Activated CD4-positive, alpha-beta T cell treated with anti-CD3 and anti-CD28 coated beads for 4 hours (primary cell): ENCODE measurements at regions not wholly inside any gene's neighbourhood (a gene's known extent, or its start where the extent isn't known, plus 50 kb on each side); places are given as distances from the start of the nearest gene placed in this dataset.

Experiments used
- DNase-seq, 2 donors: peaks; one replicate each; pipeline ENCODE4 v3.0.0-alpha.2; 2020

DNA sequence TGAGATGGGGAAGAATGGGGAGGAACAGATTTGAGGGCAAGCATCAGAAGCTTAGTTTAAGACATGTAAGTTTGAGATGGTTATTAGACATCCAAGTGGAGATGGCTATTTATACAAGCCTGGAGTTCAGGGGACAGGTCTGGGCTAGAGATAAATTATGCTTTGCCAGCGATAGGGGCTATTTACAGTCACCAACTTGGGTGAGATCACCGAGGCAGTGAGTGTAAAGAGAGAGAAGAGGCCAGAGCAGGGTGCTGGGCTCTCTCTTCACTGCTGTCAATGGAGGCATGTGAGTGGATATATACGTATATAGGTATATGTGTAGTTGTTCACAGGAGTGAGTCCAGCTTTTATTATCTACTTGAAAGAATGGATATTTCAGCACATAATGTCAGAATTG lies 81.0 kb downstream of the QPCT start:
- DNase-seq, result no peak

GRCh38 chr2:37427241-37427640 lies 82.8 kb downstream of the QPCT start:
- no peak for DNase-seq

- DNase-seq, result no peak
These were observed 91.9 kb downstream of the QPCT start for GRCh38 chr2:37436323-37436722.

DNA sequence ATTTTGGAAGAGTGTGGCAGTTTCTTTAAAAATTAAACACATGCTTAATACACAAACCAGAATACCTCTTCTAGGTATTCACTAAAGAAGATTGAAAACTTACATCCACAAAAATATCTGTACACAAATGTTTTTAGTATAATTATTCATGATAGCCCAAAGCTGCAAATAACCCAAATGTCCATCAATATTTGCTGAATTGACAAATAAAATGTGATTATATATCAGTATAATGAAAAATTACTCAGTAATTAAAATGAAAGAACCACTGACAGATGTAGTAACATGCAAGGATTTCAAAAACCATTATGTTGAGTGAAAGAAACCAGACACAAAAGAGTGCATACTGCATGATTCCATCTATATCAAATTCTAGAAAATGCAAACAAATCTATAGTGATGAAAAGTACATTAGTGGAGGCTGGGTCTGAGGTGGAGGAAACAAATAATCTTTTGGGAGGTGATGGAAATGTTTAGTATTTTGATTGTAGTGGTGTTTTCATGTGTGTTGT lies 94.8 kb downstream of the QPCT start:
- no peak for DNase-seq

DNA sequence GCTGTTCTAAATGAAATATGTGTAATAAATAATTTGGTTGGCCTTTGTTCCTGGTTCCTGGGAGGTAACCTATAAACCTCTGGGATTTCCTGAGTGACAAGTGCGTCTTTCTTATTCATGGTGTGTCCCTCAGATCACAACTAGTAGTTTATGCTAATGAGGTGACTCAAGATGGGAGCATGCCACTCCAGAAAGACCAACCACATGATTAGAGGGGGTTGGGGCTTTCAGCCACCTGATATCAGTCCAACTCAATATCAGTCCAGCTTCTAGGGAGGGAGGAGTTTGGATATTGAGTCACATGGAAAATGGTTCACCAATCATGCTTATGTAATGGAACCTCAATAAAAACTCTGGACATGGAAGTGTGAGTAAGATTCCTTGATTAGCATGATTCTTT lies 96.6 kb downstream of the QPCT start:
- DNase-seq, result no peak

- DNase-seq, result no peak
These were observed 98.7 kb downstream of the QPCT start for GRCh38 chr2:37443082-37443481.

GRCh38 chr2:37447446-37447845 lies 103.0 kb downstream of the QPCT start:
- DNase-seq, result no peak

- DNase-seq, result no peak
These were observed 104.1 kb downstream of the QPCT start for GRCh38 chr2:37448342-37449120.

GRCh38 chr2:37449761-37450296 lies 105.4 kb downstream of the QPCT start:
- DNase-seq, result no peak

DNA sequence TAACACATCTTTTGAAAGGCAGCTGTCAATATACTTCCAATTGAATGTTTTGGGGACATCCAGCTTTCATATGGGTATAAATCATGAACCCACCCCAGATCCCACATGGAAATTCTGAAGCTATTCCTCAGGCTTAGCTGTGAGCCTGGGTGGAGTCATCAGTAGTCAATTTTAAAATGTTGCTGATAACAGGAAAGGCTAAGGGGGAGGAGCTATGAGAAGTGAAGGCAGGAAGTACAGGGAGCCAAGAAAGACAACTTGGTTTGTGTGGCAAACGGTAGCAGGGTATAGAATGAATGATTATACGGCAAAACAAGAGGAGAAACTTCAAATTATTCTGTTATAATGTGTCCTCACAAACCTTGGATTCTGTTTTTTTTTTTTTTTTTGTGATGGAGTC lies 108.6 kb downstream of the QPCT start:
- no peak for DNase-seq

- no peak for DNase-seq
These were observed 110.7 kb downstream of the QPCT start for GRCh38 chr2:37454851-37455762.

GRCh38 chr2:37456479-37456878 lies 112.0 kb downstream of the QPCT start:
- DNase-seq, result peak; percentile 10 to 17

- DNase-seq, result no peak
These were observed 113.0 kb downstream of the QPCT start for GRCh38 chr2:37457401-37457901.

DNA sequence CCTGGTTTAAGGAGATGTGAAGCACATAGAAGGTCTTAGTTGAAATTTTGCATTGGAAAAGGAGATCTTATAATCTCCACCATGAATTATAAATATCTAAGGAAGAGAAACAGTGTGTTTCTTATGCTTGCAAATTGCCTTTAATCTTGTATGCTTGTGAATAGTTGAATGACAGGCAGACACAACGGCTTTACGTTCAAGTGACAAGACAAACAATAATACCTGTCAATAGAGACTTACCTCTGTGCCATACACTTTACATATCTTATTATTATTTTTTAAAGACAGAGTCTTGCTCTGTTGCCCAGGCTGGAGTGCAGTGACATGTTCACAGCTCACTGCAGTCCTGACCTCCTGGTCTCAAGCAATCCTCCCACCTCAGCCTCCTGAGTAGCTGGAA lies 113.7 kb downstream of the QPCT start:
- DNase-seq, result no peak

DNA sequence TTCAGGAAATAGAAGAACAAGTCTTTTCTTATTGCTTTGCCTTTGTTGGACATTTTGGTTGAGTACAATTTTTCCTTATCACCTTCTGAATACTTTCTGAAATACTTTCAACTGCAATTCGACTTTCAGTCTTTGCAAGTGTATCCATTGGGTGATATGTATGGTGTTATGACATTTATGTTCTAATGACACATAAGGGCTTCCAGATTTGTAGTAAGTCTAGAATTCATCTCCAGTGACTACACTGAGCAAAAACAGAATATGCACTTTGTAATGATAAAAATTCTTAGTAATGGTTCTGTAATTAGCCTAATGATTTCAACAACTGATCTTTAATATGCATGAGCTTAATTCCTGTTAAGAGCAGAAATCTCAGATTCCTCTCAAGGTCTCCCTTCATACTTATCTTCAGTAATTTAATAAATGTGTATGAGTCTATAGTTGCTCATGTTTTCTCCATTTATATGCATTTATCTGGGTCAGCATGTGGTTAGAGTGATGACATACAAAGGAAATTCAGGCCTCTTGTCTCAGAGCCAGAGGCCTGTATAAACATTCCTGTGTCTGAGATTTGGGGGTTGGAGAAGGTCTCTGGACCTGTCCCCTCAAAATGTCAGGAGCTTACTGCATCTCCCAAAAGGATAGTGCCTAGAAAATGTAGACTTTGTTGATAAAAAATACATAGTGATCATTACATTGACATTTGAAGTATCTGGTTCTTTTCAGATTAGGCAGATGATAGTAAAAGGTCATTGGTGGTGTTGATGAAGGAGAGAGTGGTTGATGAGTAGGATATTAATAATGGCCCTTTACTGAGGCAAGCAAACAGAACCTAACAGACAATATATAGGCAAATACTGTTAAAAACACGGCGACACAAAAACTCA lies 114.9 kb downstream of the QPCT start:
- no peak for DNase-seq

GRCh38 chr2:37460896-37461229 lies 116.4 kb downstream of the QPCT start:
- DNase-seq, result no peak

- DNase-seq, result no peak
These were observed 119.6 kb downstream of the QPCT start for GRCh38 chr2:37464067-37464466.

- DNase-seq, result no peak
These were observed 122.2 kb downstream of the QPCT start for GRCh38 chr2:37466533-37467222.

GRCh38 chr2:37468170-37468569 lies 123.7 kb downstream of the QPCT start:
- DNase-seq, result no peak

- no peak for DNase-seq
These were observed 124.7 kb downstream of the QPCT start for GRCh38 chr2:37469126-37469525.

DNA sequence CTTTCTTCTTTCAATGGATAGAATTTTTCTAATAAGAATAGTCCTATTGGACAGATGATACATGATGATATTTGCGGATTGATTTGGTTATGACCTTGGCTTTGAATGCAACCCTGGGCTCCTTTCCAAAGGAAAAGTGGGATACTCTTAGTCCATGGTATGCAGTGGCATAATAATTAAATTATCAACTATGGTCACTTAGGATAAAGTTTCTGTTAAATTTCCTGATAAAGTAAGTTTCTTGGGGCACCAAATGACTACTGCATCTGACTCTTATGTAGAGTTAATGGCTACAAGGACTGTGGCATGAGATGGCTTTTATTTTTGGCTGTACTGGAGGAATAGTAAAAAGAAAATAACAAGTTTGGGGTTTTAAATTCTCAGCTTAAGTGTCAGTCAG lies 126.7 kb downstream of the QPCT start:
- no peak for DNase-seq

DNA sequence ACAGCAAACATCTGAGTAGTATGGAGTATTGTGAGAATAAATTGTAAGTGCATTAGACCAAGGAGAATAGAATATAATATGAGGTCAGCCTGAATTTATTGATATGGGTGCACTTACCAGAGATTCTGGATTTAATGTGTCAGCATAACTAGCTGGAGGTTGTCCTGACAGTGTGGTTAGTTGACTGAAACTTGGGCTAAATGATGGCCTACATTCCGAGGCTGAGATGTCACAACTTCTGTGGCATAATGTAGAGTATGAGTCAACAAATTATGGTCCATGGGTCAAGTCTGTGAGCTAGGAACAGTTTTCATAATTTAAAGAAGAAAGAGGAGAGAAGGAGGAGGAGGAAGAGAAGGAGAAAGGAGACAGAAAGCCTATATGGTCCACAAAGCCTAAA lies 127.6 kb downstream of the QPCT start:
- DNase-seq, result no peak
